Stomach (tissue), 8 donors: ENCODE measurements at regions not wholly inside any gene's neighbourhood (a gene's known extent, or its start where the extent isn't known, plus 50 kb on each side); places are given as distances from the start of the nearest gene placed in this dataset.
"Not testable (repeated sequence)": the region's sequence is repeated elsewhere in the genome, so short reads cannot be mapped to it uniquely, and the experiment has no call there.

Experiments used
- DNase-seq, 2 donors: peaks; one replicate each; pipeline versions ENCODE4 v3.0.0 to v3.0.0-alpha.2; 2013 to 2019
- H3K27ac ChIP-seq, 5 donors: fragments of 200-600 bp in 4 of 5; sonication (generic) in 4 of 5; one replicate each; pipeline ENCODE4 v1.5.1; 2013 to 2019; ENCODE audit warnings: mild to moderate bottlenecking in 1 of 5, moderate library complexity in 1 of 5
- H3K27me3 ChIP-seq, 3 donors: fragments of 200-600 bp; sonication (generic); one replicate each; pipeline ENCODE4 v1.5.1; 2017 to 2019; ENCODE audit warnings: mixed run types in 1 of 3
- H3K36me3 ChIP-seq, 4 donors: fragments of 200-600 bp; sonication (generic); 1 replicate in 3 of 4; 2 replicates in 1 of 4; pipeline ENCODE4 v1.5.1; 2016 to 2019
- H3K4me1 ChIP-seq, 4 donors: fragments of 200-600 bp; sonication (generic); one replicate each; pipeline ENCODE4 v1.5.1; 2016 to 2019
- H3K4me3 ChIP-seq, 4 donors: fragments of 200-600 bp; sonication (generic) in 3 of 4; one replicate each; pipeline ENCODE4 v1.5.1; 2016 to 2019; ENCODE audit warnings: mild to moderate bottlenecking in 1 of 4
- H3K9me3 ChIP-seq, 4 donors: fragments of 200-600 bp; sonication (generic); one replicate each; pipeline ENCODE4 v1.5.1; 2016 to 2019
- CTCF ChIP-seq, 7 experiments: fragments of 450-650 bp in 4 of 7; fragments of 200-600 bp in 3 of 7; sonication (generic) in 3 of 7; IDR thresholded peaks; one replicate each; pipeline ENCODE4 v1.5.1; 2016 to 2019; ENCODE audit warnings: antibody characterized with exemption in 7 of 7, control low read depth in 2 of 7, mild to moderate bottlenecking in 1 of 7
- EP300 ChIP-seq: sonication (generic); formaldehyde crosslinking; IDR thresholded peaks from one replicate; pipeline ENCODE4 v1.6.1; 2017; ENCODE audit warnings: antibody characterized with exemption
- POLR2A ChIP-seq, 4 donors: fragments of 450-650 bp; IDR thresholded peaks; one replicate each; pipeline ENCODE4 v1.6.1; 2016; ENCODE audit warnings: antibody characterized with exemption in 4 of 4, control low read depth in 2 of 4, mild to moderate bottlenecking in 1 of 4, moderate library complexity in 1 of 4
- POLR2AphosphoS5 ChIP-seq, 3 donors: sonication (generic); formaldehyde crosslinking; IDR thresholded peaks; one replicate each; pipeline ENCODE4 v1.6.1; 2016; ENCODE audit warnings: antibody characterized with exemption in 3 of 3
- whole genome bisulfite sequencing, 5 donors: extraction: QIAGEN DNeasy Blood & Tissue Kit in 3 of 5; methylation state at CpG; one replicate each; pipeline versions ENCODE4 v1.1.5 to v1.1.7; 2013 to 2018; 5-methylcytosine and 5-hydroxymethylcytosine counted together
- intact Hi-C: fragments of 100-400 bp; cut with DNase I; formaldehyde crosslinking; loops from one replicate; pipeline ENCODE4 v1.15.1; 2023; ENCODE audit warnings: low total_unique reads
- donor health status: healthy with polysubstance abuse.
- donor health status: Bipolar disorder and iron deficiency.
- donor health status: healthy.

DNA sequence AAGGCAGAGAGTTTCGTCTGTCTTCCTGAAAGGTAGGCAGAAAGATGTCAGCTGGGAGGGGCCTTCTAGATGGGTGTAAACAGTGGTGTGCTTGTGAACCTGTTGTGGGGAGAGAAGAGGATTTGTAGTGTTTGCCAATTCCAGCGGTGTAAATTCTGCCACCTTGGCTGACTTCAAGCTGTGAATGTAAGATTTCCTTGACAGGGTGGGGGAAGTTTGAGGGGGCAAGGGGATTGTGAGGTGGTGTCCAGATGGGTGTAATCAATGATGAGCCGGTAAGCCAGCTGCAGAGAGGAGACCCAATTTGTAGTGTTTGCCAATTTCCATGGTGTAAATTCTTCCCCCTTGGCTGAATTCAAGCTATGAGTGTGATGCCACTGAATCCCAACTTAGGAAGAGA, 61.0 kb upstream of the ADGRE5 start:
- Histone ChIP-seq H3K9me3 (peaks cover 0 to 12% (median 5%) of the 10 kb centered on the region in 4 donors), H3K36me3 (no peaks in the 10 kb centered on the region), H3K27me3 (peaks cover 0 to 11% (median 0%) of the 10 kb centered on the region in 3 donors), H3K4me3 (no peak overlapping the region), H3K27ac (no peak overlapping the region), H3K4me1 (no peaks in the 10 kb centered on the region)
- intact Hi-C loops, result no loop called here
- TF ChIP-seq CTCF (IDR thresholded peaks at IDR 0.05), result no peak
- no peak for TF ChIP-seq POLR2A (IDR thresholded peaks at IDR 0.05)
- no peak for TF ChIP-seq POLR2AphosphoS5 (IDR thresholded peaks at IDR 0.05)
- TF ChIP-seq EP300, result no peak
- 79 to 88% (median 84%) methylated on average over 3 of the region's 3 CpGs for WGBS, 5 donors
- DNase-seq, result no peak

DNA sequence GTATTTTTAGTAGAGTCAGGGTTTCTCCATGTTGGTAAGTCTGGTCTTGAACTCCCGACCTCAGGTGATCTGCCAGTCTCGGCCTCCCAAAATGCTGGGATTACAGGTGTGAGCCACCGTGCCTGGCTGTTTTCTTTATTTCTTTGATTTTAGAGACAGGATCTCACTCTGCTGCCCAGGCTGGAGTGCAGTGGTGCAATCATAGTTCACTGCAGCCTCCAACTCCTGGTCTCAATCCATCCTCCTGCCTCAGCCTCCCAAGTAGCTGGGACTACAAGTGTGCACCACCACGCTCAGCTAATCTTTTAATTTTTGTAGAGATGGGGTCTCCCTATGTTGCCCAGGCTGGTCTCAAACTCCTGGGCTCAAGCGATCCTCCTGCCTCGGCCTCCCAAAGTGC, 61.5 kb upstream of the ADGRE5 start:
- H3K27ac ChIP-seq, H3K4me3 ChIP-seq, H3K36me3 ChIP-seq, H3K27me3 ChIP-seq, DNase-seq, intact Hi-C loops, H3K4me1 ChIP-seq: not testable (repeated sequence)
- peaks cover 0 to 12% (median 5%) of the 10 kb centered on the region in 4 donors for H3K9me3 ChIP-seq
- 97 to 99% (median 97%) methylated on average over 6 of the region's 6 CpGs for WGBS, 5 donors

DNA sequence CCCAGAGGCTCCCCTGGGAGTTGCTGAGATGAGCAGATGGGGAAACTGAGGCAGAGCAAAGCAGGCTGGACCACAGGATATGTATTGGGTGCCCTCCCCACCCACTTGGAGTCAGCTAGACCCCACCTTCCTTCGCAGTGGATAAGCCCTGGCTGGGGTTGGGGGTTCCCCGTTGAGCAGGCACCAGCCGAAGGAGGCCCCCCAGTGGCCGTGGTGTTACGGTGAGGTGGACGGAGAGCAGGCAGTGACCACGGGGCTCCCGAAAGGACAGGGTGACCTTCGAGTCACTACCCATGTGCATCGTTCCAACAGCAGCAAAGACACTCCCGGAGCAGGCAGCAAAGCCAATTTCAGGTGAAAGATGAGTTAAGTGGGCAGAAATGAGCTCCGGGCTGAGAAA, 62.4 kb upstream of the ADGRE5 start:
- peak in 1 of 2 donors; percentile 45 for DNase-seq
- peaks cover 0 to 12% (median 5%) of the 10 kb centered on the region in 4 donors for H3K9me3 ChIP-seq
- intact Hi-C loops, result no loop called here
- TF ChIP-seq POLR2A (IDR thresholded peaks at IDR 0.05) (no peak), POLR2AphosphoS5 (IDR thresholded peaks at IDR 0.05) (no peak), EP300 (no peak), CTCF (IDR thresholded peaks at IDR 0.05) (no peak)
- H3K4me1 ChIP-seq, result no peaks in the 10 kb centered on the region
- H3K36me3 ChIP-seq, result no peaks in the 10 kb centered on the region
- no peak overlapping the region for H3K27ac ChIP-seq
- H3K4me3 ChIP-seq, result no peak overlapping the region
- WGBS, 5 donors, result 21 to 42% (median 26%) methylated on average over 10 to 12 of the region's 12 CpGs
- peaks cover 0 to 8% (median 0%) of the 10 kb centered on the region in 3 donors for H3K27me3 ChIP-seq

DNA sequence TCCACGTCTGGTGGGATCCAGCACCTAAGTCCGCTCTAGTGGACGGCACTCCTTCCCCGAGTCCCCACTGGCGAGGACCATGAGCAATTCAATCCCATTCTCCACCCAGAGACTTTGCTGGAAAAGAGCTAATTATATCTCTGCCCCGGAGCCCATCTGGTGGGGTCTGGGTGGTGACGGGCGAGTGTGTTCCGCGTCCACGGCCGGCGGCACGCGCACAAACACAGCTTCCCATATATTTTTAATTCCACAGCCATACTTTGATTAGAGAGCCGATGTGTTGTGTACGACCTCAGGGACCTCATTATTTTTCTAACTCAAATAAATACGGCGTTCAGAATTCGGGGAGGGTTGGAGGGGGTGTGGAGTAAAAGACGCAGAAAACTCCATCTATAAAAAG, 64.1 kb upstream of the ADGRE5 start:
- peaks cover 0 to 12% (median 5%) of the 10 kb centered on the region in 4 donors for H3K9me3 ChIP-seq
- no peaks in the 10 kb centered on the region for H3K36me3 ChIP-seq
- no peak for DNase-seq
- H3K27ac ChIP-seq, result no peak overlapping the region
- H3K4me1 ChIP-seq, result no peaks in the 10 kb centered on the region
- 78 to 89% (median 83%) methylated on average over 21 of the region's 21 CpGs for WGBS, 5 donors
- no peak for TF ChIP-seq EP300
- TF ChIP-seq POLR2A (IDR thresholded peaks at IDR 0.05), result no peak
- TF ChIP-seq CTCF (IDR thresholded peaks at IDR 0.05), result no peak
- no peak for TF ChIP-seq POLR2AphosphoS5 (IDR thresholded peaks at IDR 0.05)
- peaks cover 0 to 8% (median 0%) of the 10 kb centered on the region in 3 donors for H3K27me3 ChIP-seq
- intact Hi-C loops, result no loop called here
- no peak overlapping the region for H3K4me3 ChIP-seq

- DNase-seq, result no peak
- no peak for TF ChIP-seq CTCF (IDR thresholded peaks at IDR 0.05)
- TF ChIP-seq EP300, result no peak
- no peak for TF ChIP-seq POLR2AphosphoS5 (IDR thresholded peaks at IDR 0.05)
- no peak for TF ChIP-seq POLR2A (IDR thresholded peaks at IDR 0.05)
Measured at GRCh38 chr19:14315433-14315832, 65.8 kb upstream of the ADGRE5 start.

More at GRCh38 chr19:14315433-14315832, 65.8 kb upstream of the ADGRE5 start:
- Histone ChIP-seq H3K9me3 (peaks cover 0 to 8% (median 3%) of the 10 kb centered on the region in 4 donors), H3K27ac (no peak overlapping the region), H3K4me1 (no peaks in the 10 kb centered on the region), H3K27me3 (peaks cover 0 to 8% (median 0%) of the 10 kb centered on the region in 3 donors), H3K36me3 (no peaks in the 10 kb centered on the region), H3K4me3 (no peak overlapping the region)
- 86 to 90% (median 86%) methylated on average over 10 of the region's 10 CpGs for WGBS, 5 donors
- intact Hi-C loops, result no loop called here
